SK-N-SH (cell line): ENCODE measurements at regions not wholly inside any gene's neighbourhood (a gene's known extent, or its start where the extent isn't known, plus 50 kb on each side); places are given as distances from the start of the nearest gene placed in this dataset.

Source experiments
- CTCF ChIA-PET: fragments of 300-600, 350-600 bp; formaldehyde crosslinking; extraction: SDS; loops from one replicate; lab custom pipeline; 2021; lab: Yijun Ruan, JAX
- POLR2A ChIA-PET: fragments of 350-600 bp; sonication (Branson Sonifier 250); formaldehyde crosslinking; extraction: SDS; loops from one replicate; lab custom pipeline; 2020; ENCODE audit warnings: antibody characterized with exemption, inconsistent platforms; lab: Yijun Ruan, JAX
- DNase-seq: peaks from one replicate; pipeline ENCODE4 v3.0.0; 2012
- H2AFZ ChIP-seq: fragments of 200-600 bp; sonication (generic); 2 replicates; pipeline ENCODE4 v1.8.1; 2016; ENCODE audit warnings: antibody characterized with exemption, mild to moderate bottlenecking, low read depth
- H3F3A ChIP-seq: fragments of 200-600 bp; sonication (generic); replicated peaks from 2 replicates; pipeline ENCODE3; 2016; ENCODE audit warnings: antibody characterized with exemption, mild to moderate bottlenecking; ENCODE audit not compliant: insufficient read depth
- H3K27ac ChIP-seq, 2 experiments: fragments of 200-500 bp in 1 of 2; fragments of 200-600 bp in 1 of 2; sonication (Bioruptor generic) in 1 of 2; sonication (generic), shearing (Covaris generic) in 1 of 2; 2 replicates each; pipeline versions ENCODE4 v1.5.1 to v1.6.1; 2014 to 2016; ENCODE audit warnings: low read depth in 2 of 2, inconsistent platforms in 1 of 2, low read length in 1 of 2, mild to moderate bottlenecking in 1 of 2, mixed read lengths in 1 of 2
- H3K27me3 ChIP-seq: fragments of 200-600 bp; sonication (generic), shearing (Covaris generic); 2 replicates; pipeline ENCODE4 v1.6.1; 2016; ENCODE audit warnings: mixed run types; ENCODE audit not compliant: insufficient read depth
- H3K36me3 ChIP-seq, 2 experiments: fragments of 200-500 bp in 1 of 2; fragments of 200-600 bp in 1 of 2; sonication (Bioruptor generic) in 1 of 2; sonication (generic) in 1 of 2; replicated peaks in 1 of 2; 2 replicates each; pipeline versions ENCODE3 to v1.5.1; 2014 to 2016; ENCODE audit warnings: low read length in 1 of 2, mild to moderate bottlenecking in 1 of 2; ENCODE audit not compliant: insufficient read depth in 2 of 2, control insufficient read depth in 1 of 2
- H3K4me1 ChIP-seq, 2 experiments: fragments of 200-500 bp in 1 of 2; fragments of 200-600 bp in 1 of 2; sonication (Bioruptor generic) in 1 of 2; sonication (generic), shearing (Covaris generic) in 1 of 2; 2 replicates each; pipeline versions ENCODE4 v1.5.1 to v1.6.1; 2014 to 2016; ENCODE audit warnings: low read depth in 1 of 2, low read length in 1 of 2, mixed run types in 1 of 2; ENCODE audit not compliant: insufficient read depth in 2 of 2, control insufficient read depth in 1 of 2
- H3K4me2 ChIP-seq: fragments of 200-600 bp; sonication (generic), shearing (Covaris generic); 2 replicates; pipeline ENCODE4 v1.6.1; 2017; ENCODE audit warnings: mixed run types
- H3K4me3 ChIP-seq, 2 experiments: fragments of 200-500 bp in 1 of 2; fragments of 200-600 bp in 1 of 2; sonication (Bioruptor generic) in 1 of 2; sonication (generic), shearing (Covaris generic) in 1 of 2; 2 replicates each; pipeline versions ENCODE4 v1.5.1 to v1.8.1; 2014 to 2016; ENCODE audit warnings: low read depth in 2 of 2, inconsistent platforms in 1 of 2, low read length in 1 of 2, mild to moderate bottlenecking in 1 of 2, mixed read lengths in 1 of 2, moderate library complexity in 1 of 2
- H3K79me2 ChIP-seq: fragments of 200-600 bp; sonication (generic); 2 replicates; pipeline ENCODE4 v1.8.1; 2017; ENCODE audit warnings: mild to moderate bottlenecking; ENCODE audit not compliant: insufficient read depth
- H3K9ac ChIP-seq: fragments of 200-600 bp; sonication (generic); 2 replicates; pipeline ENCODE4 v1.6.1; 2017; ENCODE audit warnings: mixed run types
- H3K9me2 ChIP-seq: fragments of 200-600 bp; sonication (generic); 2 replicates; pipeline ENCODE4 v1.6.1; 2017; ENCODE audit warnings: mixed run types
- H3K9me3 ChIP-seq: fragments of 200-600 bp; sonication (generic); 2 replicates; pipeline ENCODE4 v1.6.1; 2017; ENCODE audit warnings: mixed run types, mild to moderate bottlenecking, moderate library complexity
- H4K20me1 ChIP-seq: fragments of 200-600 bp; sonication (generic); 2 replicates; pipeline ENCODE4 v1.6.1; 2017; ENCODE audit warnings: mild to moderate bottlenecking, mixed run types; ENCODE audit not compliant: insufficient read depth
- CHD2 ChIP-seq: fragments of 150-350 bp; IDR thresholded peaks from 2 replicates; pipeline ENCODE4 v1.6.1; 2018; ENCODE audit warnings: low read length; ENCODE audit not compliant: partially characterized antibody
- CTCF ChIP-seq: fragments of 200-600 bp; sonication (generic); IDR thresholded peaks from 2 replicates; pipeline ENCODE4 v1.6.1; 2017; ENCODE audit warnings: antibody characterized with exemption, mild to moderate bottlenecking, moderate library complexity
- EP300 ChIP-seq, 2 experiments: IDR thresholded peaks; 2 replicates each; pipeline versions ENCODE4 v1.4.0 to v1.6.1; 2012; ENCODE audit warnings: borderline replicate concordance in 1 of 2, low read depth in 1 of 2, low read length in 1 of 2
- EZH2phosphoT487 ChIP-seq: fragments of 200-600 bp; sonication (generic); IDR thresholded peaks from 2 replicates; pipeline ENCODE4 v1.6.1; 2017; ENCODE audit warnings: low read depth, mixed run types, mild to moderate bottlenecking, antibody characterized with exemption, moderate library complexity, borderline replicate concordance
- FOSL2 ChIP-seq: IDR thresholded peaks from 2 replicates; pipeline ENCODE4 v1.4.0; 2012; ENCODE audit warnings: low read depth, mild to moderate bottlenecking, moderate library complexity, borderline replicate concordance
- FOXJ3 ChIP-seq: sonication (generic); formaldehyde crosslinking; IDR thresholded peaks from 2 replicates; pipeline ENCODE4 v1.5.1; 2020; ENCODE audit warnings: mild to moderate bottlenecking, missing genetic modification reagents
- FOXM1 ChIP-seq: IDR thresholded peaks from 2 replicates; pipeline ENCODE4 v1.4.0; 2012; ENCODE audit warnings: low read depth, mild to moderate bottlenecking
- GATA2 ChIP-seq: sonication (generic); formaldehyde crosslinking; IDR thresholded peaks from 2 replicates; pipeline ENCODE4 v1.5.0; 2020; ENCODE audit warnings: mild to moderate bottlenecking, missing genetic modification reagents
- NFIC ChIP-seq: IDR thresholded peaks from 2 replicates; pipeline ENCODE4 v1.4.0; 2012; ENCODE audit warnings: borderline replicate concordance
- NRF1 ChIP-seq: IDR thresholded peaks from 2 replicates; pipeline ENCODE4 v1.6.1; 2012; ENCODE audit warnings: low read depth, mild to moderate bottlenecking, low read length
- RCOR1 ChIP-seq: fragments of 150-350 bp; IDR thresholded peaks from 2 replicates; pipeline ENCODE4 v1.6.1; 2017; ENCODE audit warnings: antibody characterized with exemption, low read length
- REST ChIP-seq: IDR thresholded peaks from 2 replicates; pipeline ENCODE4 v1.6.1; 2012; ENCODE audit warnings: mild to moderate bottlenecking, low read depth, low read length, moderate library complexity
- RFX5 ChIP-seq: IDR thresholded peaks from 2 replicates; pipeline ENCODE4 v1.6.1; 2012; ENCODE audit warnings: mild to moderate bottlenecking, improper control_type of control experiment, low read length
- USF1 ChIP-seq: IDR thresholded peaks from 2 replicates; pipeline ENCODE4 v1.4.0; 2012; ENCODE audit warnings: low read depth, borderline replicate concordance
- WGBS: methylation state at CpG from one replicate; pipeline ENCODE4 v1.1.6; 2017; ENCODE audit warnings: low lambda C conversion rate; 5-methylcytosine and 5-hydroxymethylcytosine counted together

GRCh38 chr4:126058596-126058995, 743.8 kb downstream of the FAT4 start:
- no peaks in the 10 kb centered on the region for H3K36me3 ChIP-seq
- H3K79me2 ChIP-seq = no peaks in the 10 kb centered on the region
- no peak overlapping the region for H3K9ac ChIP-seq
- DNase-seq = no peak
- TF ChIP-seq FOXM1 = no peak
- TF ChIP-seq NRF1 = no peak
- TF ChIP-seq, all 33 proteins: peak for 0
- ChIA-PET POLR2A (no interaction called here), CTCF (no interaction called here)
- H3K9me3 ChIP-seq = no peaks in the 10 kb centered on the region
- H3K27me3 ChIP-seq = no peaks in the 10 kb centered on the region
- no peak overlapping the region for H3K27ac ChIP-seq
- no peak overlapping the region for H3K4me2 ChIP-seq
- 73% methylated on average over 2 of the region's 2 CpGs for WGBS
- no peak overlapping the region for H2AFZ ChIP-seq
- H3K9me2 ChIP-seq = no peaks in the 10 kb centered on the region
- H4K20me1 ChIP-seq = no peaks in the 10 kb centered on the region
- no peak overlapping the region for H3K4me3 ChIP-seq
- H3F3A ChIP-seq = no peaks in the 10 kb centered on the region
- H3K4me1 ChIP-seq = peaks cover 0 to 2% of the 10 kb centered on the region in 2 experiments; a peak in 1 of 4 replicates

- 71% methylated on average over 4 of the region's 4 CpGs for WGBS
- Histone ChIP-seq H3K4me2 (no peak overlapping the region), H3K27ac (no peak overlapping the region), H3K4me3 (no peak overlapping the region), H3K9ac (no peak overlapping the region), H3K9me2 (no peaks in the 10 kb centered on the region), H3K79me2 (no peaks in the 10 kb centered on the region), H3K27me3 (no peaks in the 10 kb centered on the region), H3K36me3 (no peaks in the 10 kb centered on the region), H2AFZ (no peak overlapping the region), H4K20me1 (no peaks in the 10 kb centered on the region), H3F3A (no peaks in the 10 kb centered on the region), H3K4me1 (no peaks in the 10 kb centered on the region), H3K9me3 (no peaks in the 10 kb centered on the region)
- ChIA-PET CTCF (interaction anchor here (0.7 kb wide), 1 partner anchor 189 kb away, joined by 3 read pairs; no protein-coding TSS in a partner anchor), POLR2A (no interaction called here)
- no peak for TF ChIP-seq CHD2
- TF ChIP-seq EZH2phosphoT487 = no peak
- no peak for TF ChIP-seq RFX5
- TF ChIP-seq NFIC = no peak
- no peak for TF ChIP-seq GATA2 (CRISPR knock-in tag)
- no peak for TF ChIP-seq REST
- no peak for TF ChIP-seq CTCF
- no peak for TF ChIP-seq FOSL2
- no peak for TF ChIP-seq EP300 (IDR thresholded peaks at IDR 0.05; ENCODE audit: borderline replicate concordance in 1 of 2, low read depth in 1 of 2, low read length in 1 of 2)
- no peak for TF ChIP-seq FOXJ3 (CRISPR knock-in tag)
- no peak for TF ChIP-seq USF1
- TF ChIP-seq RCOR1 = no peak
- no peak for DNase-seq
These were observed 746.9 kb downstream of the FAT4 start for GRCh38 chr4:126061655-126062054.
